ENCODE measurements at regions not wholly inside any gene's neighbourhood (a gene's known extent, or its start where the extent isn't known, plus 50 kb on each side); places are given as distances from the start of the nearest gene placed in this dataset.

DNA sequence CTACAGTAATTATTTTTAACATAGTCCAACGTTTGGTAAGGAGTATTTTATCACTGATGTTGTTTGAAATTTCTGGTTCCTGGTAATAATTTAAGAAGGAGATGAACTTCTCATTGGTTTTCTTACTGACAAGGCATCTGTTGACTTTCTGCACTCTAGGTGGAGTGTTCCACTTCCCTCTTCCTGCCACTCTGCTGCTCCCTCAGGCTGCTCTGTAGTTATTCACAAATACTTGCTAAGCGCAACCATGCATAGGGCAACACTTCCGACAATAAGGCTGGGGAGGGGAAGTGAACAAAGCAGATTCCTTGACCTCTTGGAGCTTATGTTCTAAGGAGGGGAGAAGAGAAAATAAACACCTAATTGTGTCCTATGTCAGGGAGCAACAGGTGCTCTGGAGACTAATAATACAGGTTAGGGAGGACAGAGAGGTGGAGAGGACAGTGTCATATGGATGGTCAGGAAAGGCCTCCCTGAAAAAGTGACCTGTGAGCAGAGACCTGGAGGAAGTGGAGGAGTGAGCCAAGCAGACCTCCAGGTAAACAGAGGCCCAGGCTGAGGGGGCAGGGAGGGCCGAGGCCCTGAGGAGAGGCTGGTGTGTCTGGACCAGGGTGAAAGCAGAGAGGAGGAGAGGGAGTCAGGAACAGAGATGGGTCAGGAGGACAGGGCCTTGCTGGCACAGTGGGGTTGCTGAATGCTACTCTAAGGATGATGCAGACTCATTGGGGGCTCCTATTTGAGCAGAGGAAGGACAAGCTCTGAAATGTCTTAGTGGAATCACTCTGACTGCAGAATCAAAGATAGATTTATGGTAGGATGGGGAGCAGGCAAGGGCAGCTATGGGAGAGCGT is 134.8 kb upstream of the SLC24A3 start:
- DNase-seq (ENCODE audit: low spot score), result no peak

DNA sequence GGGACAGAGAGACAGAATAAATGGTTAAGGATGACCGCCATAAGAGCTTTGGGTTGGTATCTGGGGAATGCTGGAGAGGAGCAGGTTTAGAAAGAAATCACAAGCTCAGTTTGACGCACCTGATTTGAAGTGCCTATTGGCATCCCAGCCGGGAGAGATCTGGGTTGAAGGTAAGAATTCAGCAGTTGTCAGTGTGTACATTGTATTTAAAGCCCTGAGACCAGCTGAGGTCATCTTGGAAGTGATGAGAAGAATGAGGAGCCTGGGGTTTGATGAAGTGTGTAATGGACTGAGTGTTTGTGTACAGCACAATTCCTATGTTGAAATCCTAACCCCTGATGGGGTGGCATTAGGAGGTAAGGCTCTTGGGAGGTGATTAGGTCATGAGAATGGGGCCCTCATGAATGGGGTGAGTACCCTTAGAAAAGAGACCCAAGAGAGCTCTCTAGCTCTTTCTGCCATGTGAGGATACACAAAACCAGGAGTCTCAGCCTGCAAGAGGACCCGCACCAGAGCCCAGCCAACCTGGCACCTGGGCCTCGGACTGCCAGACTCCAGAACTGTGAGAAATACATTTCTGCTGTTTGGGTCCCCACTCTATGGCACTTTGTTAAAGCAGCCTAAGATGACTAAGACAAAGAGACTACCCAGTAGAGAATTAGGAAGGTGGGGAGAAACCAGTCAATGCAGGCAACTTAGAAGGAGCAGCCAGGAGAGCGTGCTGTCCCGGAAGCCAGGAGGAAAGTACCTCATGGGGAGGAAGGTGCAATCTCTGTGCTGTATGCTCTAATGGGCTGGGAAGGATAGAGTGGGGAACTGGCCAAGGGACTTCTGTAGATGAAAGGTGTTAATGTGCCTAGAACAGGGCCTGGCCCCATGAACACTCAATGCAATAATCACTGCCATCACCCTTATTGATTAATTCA is 133.7 kb upstream of the SLC24A3 start:
- no peak for DNase-seq (ENCODE audit: low spot score)

GRCh38 chr20:19079536-19080299 is 132.7 kb upstream of the SLC24A3 start:
- no peak for DNase-seq (ENCODE audit: low spot score)

DNA sequence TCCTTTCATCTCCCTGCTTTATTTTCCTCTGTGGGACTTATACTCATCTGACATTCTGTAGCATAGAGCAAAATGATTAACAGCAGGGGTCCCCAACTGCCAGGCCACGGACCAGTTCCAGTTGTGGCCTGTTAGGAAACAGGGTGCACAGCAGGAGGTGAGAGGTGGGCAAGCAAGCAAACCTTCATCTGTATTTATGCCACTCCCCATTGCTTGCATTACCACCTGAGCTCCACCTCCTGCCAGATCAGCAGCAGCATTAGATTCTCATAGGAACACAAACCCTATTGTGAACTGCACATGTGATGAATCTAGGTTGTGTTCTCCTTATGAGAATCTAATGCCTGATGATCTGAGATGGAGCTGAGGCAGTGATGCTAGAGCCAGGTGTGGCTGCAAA is 130.5 kb upstream of the SLC24A3 start:
- no peak for DNase-seq (ENCODE audit: low spot score)

DNA sequence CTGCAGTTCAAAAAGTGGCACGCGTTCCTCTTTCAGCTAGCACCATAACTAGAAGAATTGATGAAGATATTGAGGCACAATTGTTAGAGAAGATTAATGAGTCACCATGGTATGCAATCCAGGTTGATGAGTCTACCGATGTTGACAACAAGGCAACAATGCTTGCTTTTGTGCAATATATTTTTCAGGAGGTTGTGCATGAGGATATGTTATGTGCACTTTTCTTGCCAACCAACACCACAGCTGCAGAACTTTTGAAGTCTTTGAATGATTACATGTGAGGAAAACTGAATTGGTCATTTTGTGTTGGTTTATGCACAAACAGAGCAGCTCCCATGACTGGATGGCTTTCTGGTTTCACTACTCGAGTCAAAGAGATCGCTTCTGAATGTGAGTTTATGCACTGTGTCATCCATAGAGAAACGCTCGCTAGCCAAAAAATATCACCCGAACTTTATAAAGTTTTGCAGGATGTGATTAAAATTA is 129.3 kb upstream of the SLC24A3 start:
- no peak for DNase-seq (ENCODE audit: low spot score)

DNA sequence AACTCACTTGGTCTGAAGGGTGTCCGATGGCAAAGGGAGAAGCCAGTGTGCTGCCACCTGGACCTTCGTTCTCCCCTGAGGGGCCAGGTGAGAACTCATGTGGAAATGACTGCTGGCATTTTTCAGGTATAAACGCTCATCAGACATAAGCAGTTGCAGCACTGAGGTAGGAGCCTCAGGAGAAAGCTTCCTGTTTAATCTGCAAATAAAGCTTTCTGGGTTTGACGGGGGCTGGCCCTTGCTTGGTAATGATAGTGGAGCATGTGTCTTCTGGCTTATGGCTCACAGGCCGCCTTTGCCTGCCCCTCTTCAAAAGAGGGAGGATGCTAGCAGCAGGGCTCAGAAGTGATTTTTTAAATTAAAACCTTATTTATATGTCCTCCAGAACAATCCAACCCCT is 122.1 kb upstream of the SLC24A3 start:
- no peak for DNase-seq (ENCODE audit: low spot score)

DNA sequence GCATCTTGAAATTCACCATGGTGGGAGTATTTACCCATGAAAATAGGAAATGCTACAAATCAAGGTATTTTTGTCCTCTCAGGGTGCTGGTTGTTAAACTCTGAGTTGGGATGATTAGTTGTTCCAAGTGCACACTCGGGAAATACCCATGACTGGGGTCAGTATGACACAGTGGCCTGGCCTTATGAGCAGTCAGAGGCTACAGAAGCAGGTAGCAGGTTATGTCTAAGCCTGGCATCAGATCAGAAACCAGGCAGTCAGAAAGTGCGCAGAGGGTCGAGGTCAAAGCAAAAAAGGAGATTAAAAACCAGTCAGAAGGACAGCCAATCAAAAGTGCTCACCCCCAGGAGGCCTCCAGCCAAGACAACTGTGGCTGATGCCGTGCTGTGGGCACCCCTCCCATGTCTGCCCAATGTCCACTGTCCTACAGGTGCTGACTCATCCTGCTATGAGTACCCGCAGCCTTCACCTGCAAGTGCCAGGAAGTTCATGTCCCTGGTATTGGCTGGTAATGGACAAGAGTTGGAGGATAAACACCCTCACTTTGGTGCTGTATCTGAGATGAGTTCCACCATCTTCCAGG is 117.4 kb upstream of the SLC24A3 start:
- no peak for DNase-seq (ENCODE audit: low spot score)

GRCh38 chr20:19095762-19096161 is 116.7 kb upstream of the SLC24A3 start:
- DNase-seq (ENCODE audit: low spot score), result peak; percentile 55

- DNase-seq (ENCODE audit: low spot score), result no peak
Measured at GRCh38 chr20:19096843-19097242, 115.6 kb upstream of the SLC24A3 start.

- no peak for DNase-seq (ENCODE audit: low spot score)
Measured at GRCh38 chr20:19098117-19098516, 114.3 kb upstream of the SLC24A3 start.

- DNase-seq (ENCODE audit: low spot score), result no peak
Measured at GRCh38 chr20:19098806-19099578, 113.5 kb upstream of the SLC24A3 start.

GRCh38 chr20:19099596-19100545 is 112.6 kb upstream of the SLC24A3 start:
- no peak for DNase-seq (ENCODE audit: low spot score)

DNA sequence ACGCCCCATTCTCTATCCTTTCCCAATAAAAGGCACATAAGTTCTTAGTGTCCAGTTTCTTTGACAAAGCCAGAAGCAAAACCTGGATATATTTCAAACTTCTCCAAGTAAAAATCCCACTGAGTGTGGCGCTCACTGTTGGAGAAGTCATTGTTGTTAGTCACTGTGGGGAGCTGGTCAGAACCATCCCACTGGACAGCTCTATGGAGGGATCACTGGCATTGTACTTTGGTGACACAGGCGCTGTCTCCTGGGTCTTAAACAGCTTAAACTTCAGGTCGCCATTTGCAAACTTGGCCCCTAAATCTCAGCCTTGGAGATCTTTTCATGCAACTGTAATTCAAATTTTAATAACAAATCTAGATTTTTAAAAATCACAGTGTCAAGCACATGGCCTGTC is 111.5 kb upstream of the SLC24A3 start:
- no peak for DNase-seq (ENCODE audit: low spot score)

- DNase-seq (ENCODE audit: low spot score), result no peak
Measured at GRCh38 chr20:19104186-19104585, 108.3 kb upstream of the SLC24A3 start.

DNA sequence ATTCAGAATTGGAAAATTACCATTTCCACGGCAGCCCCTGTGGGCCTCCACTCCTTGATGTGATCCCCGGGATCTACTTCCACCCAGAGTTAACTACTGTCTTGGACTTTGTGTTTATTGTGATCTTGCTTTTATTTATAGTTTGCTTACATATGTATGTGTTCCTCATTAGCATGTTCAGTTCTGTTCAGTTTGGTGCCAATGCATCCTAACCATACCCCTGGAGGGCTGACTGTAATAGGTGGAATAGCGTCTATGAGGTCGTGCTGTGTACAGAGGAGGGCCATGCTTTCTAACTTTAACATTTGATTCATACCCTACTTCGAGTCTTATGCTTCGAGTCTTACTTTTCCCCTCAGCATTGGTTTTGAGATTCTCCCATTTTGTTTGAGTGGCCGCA is 104.3 kb upstream of the SLC24A3 start:
- no peak for DNase-seq (ENCODE audit: low spot score)

DNA sequence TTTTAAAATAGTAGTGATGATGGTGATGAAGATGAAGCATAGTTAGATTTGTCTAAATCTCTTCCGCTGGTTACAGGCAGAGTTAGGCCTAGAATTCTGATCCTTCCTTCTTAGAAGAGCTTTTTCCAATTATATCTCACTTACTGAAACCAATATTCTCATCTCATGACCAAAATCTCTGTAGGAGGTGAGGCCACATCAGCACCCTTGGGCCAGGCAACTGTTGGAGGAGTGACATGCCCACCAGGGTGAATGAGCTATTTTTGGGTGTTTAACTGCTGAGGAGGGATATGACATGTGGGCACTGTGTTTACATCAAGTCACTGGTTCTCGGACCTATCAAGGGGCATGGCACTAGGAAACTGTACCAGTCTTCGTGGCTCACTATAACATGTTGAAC is 102.2 kb upstream of the SLC24A3 start:
- DNase-seq (ENCODE audit: low spot score), result no peak

DNA sequence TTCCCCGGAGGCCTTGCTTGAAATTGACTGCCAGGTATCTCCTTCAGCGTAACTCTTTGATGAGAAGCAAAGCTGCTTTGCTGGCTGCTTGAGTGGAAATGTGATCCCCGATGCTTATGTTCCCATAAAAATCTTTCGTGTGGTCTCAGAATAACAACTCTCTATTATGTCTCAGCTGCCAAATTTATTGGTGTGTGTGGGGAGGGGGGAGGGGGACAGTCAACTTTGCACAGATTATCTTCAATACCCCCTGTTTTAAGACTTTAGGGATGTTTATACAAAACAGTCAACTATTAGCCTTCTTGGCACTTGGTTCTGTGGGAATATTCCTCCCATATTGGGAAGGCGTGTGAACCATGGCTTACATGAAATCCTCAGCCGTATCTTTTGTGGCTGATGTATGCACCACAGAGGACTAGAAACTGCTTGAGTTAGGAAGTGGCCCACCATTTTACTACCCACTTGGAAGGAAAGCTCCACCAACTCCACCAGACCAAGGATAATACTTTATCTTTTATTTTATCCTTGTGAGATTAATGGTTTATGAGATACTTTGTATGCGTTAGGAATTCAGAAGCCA is 101.5 kb upstream of the SLC24A3 start:
- DNase-seq (ENCODE audit: low spot score), result no peak

GRCh38 chr20:19112828-19113227 is 99.6 kb upstream of the SLC24A3 start:
- no peak for DNase-seq (ENCODE audit: low spot score)

- DNase-seq (ENCODE audit: low spot score), result no peak
Measured at GRCh38 chr20:19113343-19113930, 99.0 kb upstream of the SLC24A3 start.

All from iPS-NIHi11 (cell line).